HG02970 (cell line): ENCODE measurements at regions not wholly inside any gene's neighbourhood (a gene's known extent, or its start where the extent isn't known, plus 50 kb on each side); places are given as distances from the start of the nearest gene placed in this dataset.
"Not testable (repeated sequence)": the region's sequence is repeated elsewhere in the genome, so short reads cannot be mapped to it uniquely, and the experiment has no call there.

Experiments used
- ATAC-seq: cut with Tn5 transposase; IDR thresholded peaks from one replicate; pipeline ENCODE4 v1.9.1; 2021; ENCODE audit warnings: mild to moderate bottlenecking, moderate library complexity, moderate number of reproducible peaks; ENCODE audit not compliant: unreplicated experiment, low FRiP score

- no peak for ATAC-seq
These were observed 80.8 kb upstream of the ACSL1 start for GRCh38 chr4:184906480-184907097.

GRCh38 chr4:184907216-184907615 lies 81.4 kb upstream of the ACSL1 start:
- no peak for ATAC-seq

DNA sequence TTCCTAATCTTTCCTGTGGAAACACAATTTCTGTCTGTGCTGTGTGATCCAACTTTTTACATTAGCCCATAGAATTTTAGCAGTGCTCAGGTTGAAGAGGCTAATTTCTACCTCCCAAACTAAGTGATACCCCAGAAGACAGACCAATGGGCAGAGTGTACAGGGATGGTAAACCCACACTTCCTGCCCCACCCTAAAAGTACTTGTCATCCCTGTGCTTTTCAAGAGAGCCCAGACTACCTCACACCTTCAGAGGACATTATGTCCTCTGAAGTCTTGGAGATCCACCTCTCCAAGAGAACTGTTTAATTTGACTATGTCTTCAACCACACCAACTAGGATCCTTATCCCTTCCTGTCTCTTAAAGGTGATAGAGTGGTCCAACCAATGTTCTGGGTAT lies 82.0 kb upstream of the ACSL1 start:
- no peak for ATAC-seq

GRCh38 chr4:184911310-184911709 lies 85.5 kb upstream of the ACSL1 start:
- no peak for ATAC-seq

DNA sequence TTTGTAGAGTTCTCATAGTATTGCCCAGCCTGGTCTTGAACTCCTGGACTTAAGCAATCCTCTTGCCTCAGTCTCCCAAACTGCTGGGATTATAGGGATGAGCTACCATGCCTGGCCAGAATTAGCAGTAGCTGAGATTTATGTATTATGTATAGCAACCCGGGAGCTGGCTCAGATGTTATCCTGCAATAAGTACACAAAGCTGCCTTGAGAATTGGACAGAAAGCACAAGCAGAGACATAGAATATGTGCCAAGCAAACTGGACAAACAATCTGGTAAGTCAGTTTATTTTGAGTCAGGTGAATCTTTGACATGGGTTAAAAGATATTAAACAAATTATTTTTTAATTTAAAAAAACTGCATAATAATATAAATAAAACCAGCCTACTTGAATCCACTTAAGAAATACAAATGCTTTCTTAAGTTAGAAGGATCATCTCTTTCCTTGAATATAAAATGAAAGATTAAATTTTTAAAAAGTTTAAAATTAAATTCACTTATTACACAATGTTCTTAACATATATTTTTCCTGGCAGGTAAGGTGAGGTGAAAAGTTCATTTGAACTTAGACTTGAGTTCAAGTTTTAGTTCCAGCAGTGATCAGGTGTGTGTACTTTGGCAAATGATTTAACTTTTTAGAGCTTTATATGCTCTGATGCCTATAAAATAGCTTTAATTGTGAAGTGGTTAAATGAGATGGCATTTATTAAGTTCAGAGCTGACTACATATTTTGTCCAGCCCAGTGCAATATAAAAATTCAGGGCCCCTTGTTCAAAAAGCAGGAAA lies 87.8 kb upstream of the ACSL1 start:
- ATAC-seq: no peak

DNA sequence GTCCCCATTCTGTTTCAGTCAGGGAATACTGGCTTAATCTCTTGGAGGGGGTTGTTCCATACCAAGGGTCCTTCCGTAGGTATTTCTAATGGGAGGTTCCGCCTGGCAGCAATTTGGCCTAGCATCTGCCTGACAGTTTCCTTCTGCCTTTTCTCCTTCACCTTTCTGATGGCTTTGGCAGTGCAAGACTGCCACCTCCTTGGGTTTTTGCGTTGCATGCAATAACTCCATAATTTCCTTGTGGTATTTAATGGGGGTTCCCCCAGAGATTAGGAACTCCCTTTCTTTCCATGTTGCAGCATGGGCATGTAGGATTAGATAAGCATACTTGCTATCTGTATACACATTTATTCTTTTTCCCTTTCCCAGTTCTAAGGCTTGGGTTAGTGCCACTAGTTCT lies 93.0 kb upstream of the ACSL1 start:
- ATAC-seq: not testable (repeated sequence)

DNA sequence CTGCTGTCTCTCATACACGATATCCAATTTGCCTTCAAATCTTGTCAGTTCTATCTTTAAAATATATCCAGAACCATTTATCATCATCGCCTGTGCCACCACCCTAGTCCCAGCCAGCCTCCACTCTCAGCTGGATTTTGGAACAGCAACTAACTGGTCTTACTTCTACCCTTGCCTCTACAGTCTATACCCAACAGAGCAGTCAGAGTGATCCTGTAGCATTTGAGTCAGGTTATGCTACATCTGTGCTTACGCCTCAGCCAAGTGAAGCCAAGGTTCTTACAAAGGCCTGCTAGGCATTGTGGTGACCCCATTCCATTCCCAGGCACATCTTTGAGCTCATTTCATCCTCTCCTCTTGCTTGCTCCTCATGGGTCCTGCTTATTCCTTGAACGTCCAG lies 95.7 kb upstream of the ACSL1 start:
- no peak for ATAC-seq

GRCh38 chr4:184922301-184922700 lies 96.0 kb upstream of the HELT start:
- no peak for ATAC-seq

- no peak for ATAC-seq
These were observed 93.8 kb upstream of the HELT start for GRCh38 chr4:184924516-184924915.

- no peak for ATAC-seq
These were observed 88.8 kb upstream of the HELT start for GRCh38 chr4:184929476-184929875.

DNA sequence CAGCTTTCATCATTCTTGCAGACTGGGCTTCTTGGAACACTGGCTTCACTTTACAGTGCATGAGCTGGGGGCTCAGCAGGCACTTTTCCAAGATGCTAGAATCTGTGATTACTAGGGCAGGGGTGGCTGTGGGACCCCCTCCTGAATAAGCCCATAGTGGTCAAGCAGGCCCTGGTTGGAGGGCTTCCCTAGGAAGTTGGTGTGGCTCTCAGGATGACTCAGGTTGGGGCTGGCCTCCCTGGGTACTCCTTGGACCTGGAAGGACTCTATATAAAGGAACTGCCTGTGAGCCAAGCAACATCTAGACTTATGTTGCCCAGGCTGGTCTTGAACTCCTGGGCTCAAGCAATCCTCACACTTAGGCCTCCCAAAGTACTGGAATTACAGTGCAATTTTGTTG lies 88.3 kb upstream of the HELT start:
- ATAC-seq: no peak

DNA sequence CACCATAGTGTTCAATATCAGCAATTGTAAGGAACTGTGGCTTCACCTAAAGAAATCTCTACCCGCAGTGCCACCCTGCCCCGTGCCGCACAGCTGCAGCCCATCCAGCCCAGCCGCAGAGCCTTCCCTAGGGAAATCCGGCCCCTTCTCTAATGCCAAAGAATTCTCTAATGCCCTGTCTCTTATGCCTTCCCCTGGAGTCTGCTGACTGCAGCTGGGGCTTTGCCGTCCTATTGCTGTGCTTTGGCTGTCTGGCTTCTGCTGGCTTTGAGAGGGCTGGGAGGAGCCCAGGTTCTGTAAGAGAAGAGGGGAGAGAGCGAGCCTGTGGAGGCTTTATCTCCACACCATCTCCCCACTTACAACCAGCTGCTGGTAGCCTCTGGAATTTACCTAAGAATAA lies 85.9 kb upstream of the HELT start:
- no peak for ATAC-seq

DNA sequence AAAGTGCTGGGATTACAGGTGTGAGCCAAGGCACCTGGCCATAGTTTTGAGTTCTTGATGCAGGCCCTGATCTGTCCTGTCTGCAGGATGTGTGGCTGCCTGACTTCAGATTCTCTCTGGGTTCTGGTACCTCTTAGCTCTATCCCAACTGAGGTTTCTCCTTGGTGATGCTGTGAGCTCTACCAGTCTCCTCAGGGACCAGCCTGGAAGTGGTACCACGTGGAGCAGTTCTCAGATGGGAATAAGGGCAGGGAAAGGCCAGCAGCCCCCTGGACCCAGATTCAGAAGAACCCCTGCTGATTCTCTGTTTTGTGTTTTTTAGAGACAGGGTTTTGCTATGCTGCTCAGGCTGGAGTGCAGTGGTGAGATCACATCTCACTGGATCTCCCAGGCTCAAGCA lies 85.0 kb upstream of the HELT start:
- no peak for ATAC-seq

GRCh38 chr4:184934184-184934583 lies 84.1 kb upstream of the HELT start:
- no peak for ATAC-seq

GRCh38 chr4:184934961-184935360 lies 83.3 kb upstream of the HELT start:
- no peak for ATAC-seq

DNA sequence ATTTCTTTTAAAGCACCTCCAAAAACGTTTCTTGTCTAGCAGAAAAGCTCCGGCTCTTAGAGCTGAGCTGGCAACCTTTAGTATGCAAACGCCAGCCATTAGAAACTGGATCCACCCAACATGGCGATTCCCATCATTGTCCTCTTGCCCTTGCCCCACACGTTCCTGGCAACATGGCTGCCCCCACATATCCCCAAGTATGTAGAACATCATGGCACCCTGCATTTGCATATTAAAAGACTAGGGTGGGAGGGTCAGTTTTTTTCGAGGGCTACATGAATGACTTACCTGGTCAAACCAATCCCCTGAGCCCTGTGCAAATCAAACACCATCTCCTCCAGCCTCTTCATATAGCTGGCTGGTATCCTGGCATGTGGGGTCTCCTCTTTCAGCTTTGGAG lies 82.2 kb upstream of the HELT start:
- ATAC-seq: no peak

GRCh38 chr4:184937030-184937710 lies 81.1 kb upstream of the HELT start:
- ATAC-seq: no peak

DNA sequence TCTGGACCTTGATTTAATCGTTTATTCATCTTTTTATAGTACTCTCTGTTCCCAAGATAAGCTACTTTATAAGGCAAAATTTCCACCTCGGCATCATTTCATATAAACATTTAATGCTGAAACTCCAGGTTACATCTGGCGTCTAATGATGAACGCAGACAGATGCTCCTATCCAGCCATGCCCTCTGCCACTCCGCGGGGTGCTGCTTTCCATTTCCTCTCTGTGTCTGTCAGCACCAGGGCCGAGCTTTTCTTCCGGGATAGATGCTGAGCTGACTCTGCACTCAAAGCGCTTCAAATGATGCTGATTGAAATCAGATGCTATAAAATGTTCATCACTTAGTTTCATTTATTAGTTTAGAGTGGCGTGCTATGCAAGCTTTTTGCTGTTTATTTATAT lies 80.5 kb upstream of the HELT start:
- ATAC-seq: no peak

GRCh38 chr4:184938871-184939270 lies 79.4 kb upstream of the HELT start:
- no peak for ATAC-seq

DNA sequence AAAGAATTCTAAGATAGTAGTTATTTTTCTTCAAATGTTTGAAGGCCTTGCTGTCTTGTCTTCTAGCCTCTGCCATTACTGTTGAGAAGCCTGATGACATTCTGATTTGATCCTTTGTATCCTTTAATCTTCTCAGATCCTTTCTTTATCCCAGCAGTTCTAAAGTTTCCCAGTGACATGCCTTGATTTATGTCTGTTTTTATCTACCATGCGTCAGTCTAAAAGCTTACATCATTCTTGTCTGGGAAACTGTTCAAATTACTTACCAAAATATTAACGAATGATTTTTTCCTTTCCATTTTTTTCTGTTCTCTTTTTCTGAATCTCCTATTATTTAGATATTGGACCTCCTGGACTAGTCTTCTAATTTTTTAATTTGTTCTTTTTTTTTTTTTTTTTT lies 78.3 kb upstream of the HELT start:
- no peak for ATAC-seq

- ATAC-seq: no peak
These were observed 77.8 kb upstream of the HELT start for GRCh38 chr4:184940500-184940899.
